SK-N-SH (cell line): ENCODE measurements at regions not wholly inside any gene's neighbourhood (a gene's known extent, or its start where the extent isn't known, plus 50 kb on each side); places are given as distances from the start of the nearest gene placed in this dataset.

ENCODE experiments used
- CHD2 ChIP-seq: fragments of 150-350 bp; IDR thresholded peaks from 2 replicates; pipeline ENCODE4 v1.6.1; 2018; ENCODE audit warnings: low read length; ENCODE audit not compliant: partially characterized antibody
- EP300 ChIP-seq, 2 experiments: IDR thresholded peaks; 2 replicates each; pipeline versions ENCODE4 v1.4.0 to v1.6.1; 2012; ENCODE audit warnings: borderline replicate concordance in 1 of 2, low read depth in 1 of 2, low read length in 1 of 2
- FOSL2 ChIP-seq: IDR thresholded peaks from 2 replicates; pipeline ENCODE4 v1.4.0; 2012; ENCODE audit warnings: low read depth, mild to moderate bottlenecking, moderate library complexity, borderline replicate concordance
- FOXM1 ChIP-seq: IDR thresholded peaks from 2 replicates; pipeline ENCODE4 v1.4.0; 2012; ENCODE audit warnings: low read depth, mild to moderate bottlenecking
- JUND ChIP-seq: IDR thresholded peaks from 2 replicates; pipeline ENCODE4 v1.4.0; 2012
- MXI1 ChIP-seq: IDR thresholded peaks from 2 replicates; pipeline ENCODE4 v1.6.1; 2012; ENCODE audit warnings: mild to moderate bottlenecking, low read depth, low read length, improper control_type of control experiment
- NRF1 ChIP-seq: IDR thresholded peaks from 2 replicates; pipeline ENCODE4 v1.6.1; 2012; ENCODE audit warnings: low read depth, mild to moderate bottlenecking, low read length
- POLR2AphosphoS5 ChIP-seq: IDR thresholded peaks from 2 replicates; pipeline ENCODE4 v1.6.1; 2012; ENCODE audit warnings: low read depth, low read length
- SIN3A ChIP-seq: IDR thresholded peaks from 2 replicates; pipeline ENCODE4 v1.6.1; 2012; ENCODE audit warnings: low read depth, mild to moderate bottlenecking, low read length, moderate library complexity, borderline replicate concordance
- SMC3 ChIP-seq: IDR thresholded peaks from 2 replicates; pipeline ENCODE4 v1.6.1; 2012; ENCODE audit warnings: low read depth, low read length, improper control_type of control experiment
- TEAD4 ChIP-seq: IDR thresholded peaks from 2 replicates; pipeline ENCODE4 v1.4.0; 2012; ENCODE audit warnings: mild to moderate bottlenecking, borderline replicate concordance; ENCODE audit not compliant: insufficient read depth
- TF ChIP-seq, protein P1 (sequence below): IDR thresholded peaks from 2 replicates; pipeline ENCODE4 v1.6.1; 2012; ENCODE audit warnings: mild to moderate bottlenecking, low read depth, low read length, moderate library complexity
- TF ChIP-seq, protein P2 (sequence below): fragments of 150-350 bp; IDR thresholded peaks from 2 replicates; pipeline ENCODE4 v1.6.1; 2017; ENCODE audit warnings: antibody characterized with exemption, low read length, low read depth, borderline replicate concordance
- TF ChIP-seq, protein P3 (sequence below): fragments of 200-600 bp; sonication (generic); IDR thresholded peaks from 2 replicates; pipeline ENCODE4 v1.6.1; 2017; ENCODE audit warnings: antibody characterized with exemption, mild to moderate bottlenecking, moderate library complexity

DNA sequence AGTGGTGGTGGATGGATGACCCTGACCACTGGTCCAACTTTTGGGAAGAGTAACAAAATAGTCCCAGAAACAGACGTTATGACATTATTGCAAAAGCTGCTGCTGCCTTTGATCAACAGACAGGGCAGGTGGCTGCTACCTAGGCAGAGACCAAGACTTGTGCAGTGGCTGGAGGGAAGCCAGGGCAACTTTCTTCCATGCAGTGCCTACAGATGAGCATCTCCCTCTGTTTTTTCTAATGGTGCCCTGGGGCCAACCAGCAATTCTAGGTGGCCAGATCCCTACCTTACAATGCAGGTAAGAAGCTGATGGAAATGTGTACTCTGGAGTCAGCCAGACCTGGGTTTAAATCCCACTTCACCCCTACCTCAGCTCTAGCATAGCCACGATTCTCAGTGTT, 283.1 kb upstream of the POU3F1 start:
- TF ChIP-seq POLR2AphosphoS5 (no peak), JUND (no peak), MXI1 (no peak), FOXM1 (no peak), CHD2 (no peak), FOSL2 (no peak), SIN3A (no peak), NRF1 (no peak), EP300 (IDR thresholded peaks at IDR 0.05; ENCODE audit: borderline replicate concordance in 1 of 2, low read depth in 1 of 2, low read length in 1 of 2) (no peak), TEAD4 (no peak), SMC3 (no peak)
- TF ChIP-seq, protein P1, sequence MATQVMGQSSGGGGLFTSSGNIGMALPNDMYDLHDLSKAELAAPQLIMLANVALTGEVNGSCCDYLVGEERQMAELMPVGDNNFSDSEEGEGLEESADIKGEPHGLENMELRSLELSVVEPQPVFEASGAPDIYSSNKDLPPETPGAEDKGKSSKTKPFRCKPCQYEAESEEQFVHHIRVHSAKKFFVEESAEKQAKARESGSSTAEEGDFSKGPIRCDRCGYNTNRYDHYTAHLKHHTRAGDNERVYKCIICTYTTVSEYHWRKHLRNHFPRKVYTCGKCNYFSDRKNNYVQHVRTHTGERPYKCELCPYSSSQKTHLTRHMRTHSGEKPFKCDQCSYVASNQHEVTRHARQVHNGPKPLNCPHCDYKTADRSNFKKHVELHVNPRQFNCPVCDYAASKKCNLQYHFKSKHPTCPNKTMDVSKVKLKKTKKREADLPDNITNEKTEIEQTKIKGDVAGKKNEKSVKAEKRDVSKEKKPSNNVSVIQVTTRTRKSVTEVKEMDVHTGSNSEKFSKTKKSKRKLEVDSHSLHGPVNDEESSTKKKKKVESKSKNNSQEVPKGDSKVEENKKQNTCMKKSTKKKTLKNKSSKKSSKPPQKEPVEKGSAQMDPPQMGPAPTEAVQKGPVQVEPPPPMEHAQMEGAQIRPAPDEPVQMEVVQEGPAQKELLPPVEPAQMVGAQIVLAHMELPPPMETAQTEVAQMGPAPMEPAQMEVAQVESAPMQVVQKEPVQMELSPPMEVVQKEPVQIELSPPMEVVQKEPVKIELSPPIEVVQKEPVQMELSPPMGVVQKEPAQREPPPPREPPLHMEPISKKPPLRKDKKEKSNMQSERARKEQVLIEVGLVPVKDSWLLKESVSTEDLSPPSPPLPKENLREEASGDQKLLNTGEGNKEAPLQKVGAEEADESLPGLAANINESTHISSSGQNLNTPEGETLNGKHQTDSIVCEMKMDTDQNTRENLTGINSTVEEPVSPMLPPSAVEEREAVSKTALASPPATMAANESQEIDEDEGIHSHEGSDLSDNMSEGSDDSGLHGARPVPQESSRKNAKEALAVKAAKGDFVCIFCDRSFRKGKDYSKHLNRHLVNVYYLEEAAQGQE = no peak
- TF ChIP-seq, protein P2, sequence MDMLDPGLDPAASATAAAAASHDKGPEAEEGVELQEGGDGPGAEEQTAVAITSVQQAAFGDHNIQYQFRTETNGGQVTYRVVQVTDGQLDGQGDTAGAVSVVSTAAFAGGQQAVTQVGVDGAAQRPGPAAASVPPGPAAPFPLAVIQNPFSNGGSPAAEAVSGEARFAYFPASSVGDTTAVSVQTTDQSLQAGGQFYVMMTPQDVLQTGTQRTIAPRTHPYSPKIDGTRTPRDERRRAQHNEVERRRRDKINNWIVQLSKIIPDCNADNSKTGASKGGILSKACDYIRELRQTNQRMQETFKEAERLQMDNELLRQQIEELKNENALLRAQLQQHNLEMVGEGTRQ = no peak
- TF ChIP-seq, protein P3, sequence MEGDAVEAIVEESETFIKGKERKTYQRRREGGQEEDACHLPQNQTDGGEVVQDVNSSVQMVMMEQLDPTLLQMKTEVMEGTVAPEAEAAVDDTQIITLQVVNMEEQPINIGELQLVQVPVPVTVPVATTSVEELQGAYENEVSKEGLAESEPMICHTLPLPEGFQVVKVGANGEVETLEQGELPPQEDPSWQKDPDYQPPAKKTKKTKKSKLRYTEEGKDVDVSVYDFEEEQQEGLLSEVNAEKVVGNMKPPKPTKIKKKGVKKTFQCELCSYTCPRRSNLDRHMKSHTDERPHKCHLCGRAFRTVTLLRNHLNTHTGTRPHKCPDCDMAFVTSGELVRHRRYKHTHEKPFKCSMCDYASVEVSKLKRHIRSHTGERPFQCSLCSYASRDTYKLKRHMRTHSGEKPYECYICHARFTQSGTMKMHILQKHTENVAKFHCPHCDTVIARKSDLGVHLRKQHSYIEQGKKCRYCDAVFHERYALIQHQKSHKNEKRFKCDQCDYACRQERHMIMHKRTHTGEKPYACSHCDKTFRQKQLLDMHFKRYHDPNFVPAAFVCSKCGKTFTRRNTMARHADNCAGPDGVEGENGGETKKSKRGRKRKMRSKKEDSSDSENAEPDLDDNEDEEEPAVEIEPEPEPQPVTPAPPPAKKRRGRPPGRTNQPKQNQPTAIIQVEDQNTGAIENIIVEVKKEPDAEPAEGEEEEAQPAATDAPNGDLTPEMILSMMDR = no peak
